Kidney (tissue), 13 donors: ENCODE measurements at regions not wholly inside any gene's neighbourhood (a gene's known extent, or its start where the extent isn't known, plus 50 kb on each side); places are given as distances from the start of the nearest gene placed in this dataset.
A peak's percentile ranks its signal among the peaks of the same experiment; 100 is the strongest.
"Not testable (repeated sequence)": the region's sequence is repeated elsewhere in the genome, so short reads cannot be mapped to it uniquely, and the experiment has no call there.

Experiments
- DNase-seq, 5 donors: peaks; one replicate each; pipeline ENCODE4 v3.0.0-alpha.2; 2013 to 2020
- FAIRE-seq: peaks from 2 replicates; lab custom pipeline; 2012; peaks lifted over from hg19 to GRCh38; lab: Jason Lieb, UNC
- H3K27ac ChIP-seq, 2 donors: one replicate each; pipeline ENCODE4 v1.7.0; 2013; ENCODE audit warnings: low read depth in 2 of 2, low read length in 2 of 2, inconsistent platforms in 1 of 2
- H3K27me3 ChIP-seq: one replicate; pipeline ENCODE4 v1.7.1; 2013; ENCODE audit warnings: low read length, inconsistent platforms; ENCODE audit not compliant: control insufficient read depth, insufficient read depth
- H3K36me3 ChIP-seq, 3 donors: one replicate each; pipeline versions ENCODE4 v1.7.0 to v1.7.1; 2013; ENCODE audit warnings: low read length in 3 of 3, control low read depth in 1 of 3, inconsistent platforms in 1 of 3; ENCODE audit not compliant: insufficient read depth in 3 of 3, control insufficient read depth in 2 of 3
- H3K4me1 ChIP-seq, 3 donors: one replicate each; pipeline versions ENCODE4 v1.7.0 to v1.7.1; 2013; ENCODE audit warnings: low read length in 3 of 3, inconsistent platforms in 1 of 3, low read depth in 1 of 3; ENCODE audit not compliant: control insufficient read depth in 2 of 3, insufficient read depth in 2 of 3
- H3K4me3 ChIP-seq, 3 donors: one replicate each; pipeline versions ENCODE4 v1.7.0 to v1.8.1; 2013; ENCODE audit warnings: low read length in 3 of 3, control low read depth in 1 of 3, inconsistent platforms in 1 of 3
- H3K9ac ChIP-seq, 3 donors: one replicate each; pipeline versions ENCODE4 v1.7.0 to v1.7.1; 2013; ENCODE audit warnings: low read length in 3 of 3, control low read depth in 1 of 3, inconsistent platforms in 1 of 3
- H3K9me3 ChIP-seq, 3 donors: one replicate each; pipeline versions ENCODE4 v1.7.0 to v1.7.1; 2013; ENCODE audit warnings: low read length in 3 of 3, control low read depth in 1 of 3, inconsistent platforms in 1 of 3; ENCODE audit not compliant: control insufficient read depth in 2 of 3, insufficient read depth in 1 of 3
- intact Hi-C: fragments of 100-400 bp; cut with DNase I; formaldehyde crosslinking; loops from one replicate; pipeline ENCODE4 v1.11.1; 2022
- TF ChIP-seq, protein P1 (sequence below): IDR thresholded peaks from 3 replicates; pipeline ENCODE4 v1.5.1; 2012; ENCODE audit warnings: mild to moderate bottlenecking, moderate library complexity, borderline replicate concordance; ENCODE audit not compliant: insufficient read depth; ENCODE audit errors: extremely low read depth
- donor health status: control.
- donor health status: control.
- donor health status: control.
- donor health status: control.
- donor health status: control.
- donor health status: DM: yes; HTN: yes; CAD: no.
- donor health status: Normal renal cell carcinoma (clear cell type).

DNA sequence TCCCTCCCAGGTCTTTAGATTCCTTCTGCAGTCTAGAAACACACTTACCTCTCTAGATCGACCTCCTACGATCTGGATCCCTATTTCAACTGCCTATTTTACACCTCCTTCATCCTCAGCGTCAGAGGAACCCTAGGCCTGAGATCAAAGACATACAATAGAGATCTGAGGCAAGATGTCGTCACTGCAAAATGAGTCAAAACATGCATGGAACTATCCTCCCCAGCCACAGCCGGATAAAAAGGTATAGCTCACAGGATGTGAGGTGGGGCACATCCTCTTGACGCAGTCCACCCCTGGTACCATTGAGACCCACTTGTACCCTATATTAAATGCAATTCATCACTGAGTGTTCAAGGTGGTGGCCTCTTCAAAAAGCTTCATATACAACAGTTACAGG lies 63.7 kb upstream of the DNAJC10 start:
- no peaks in the 10 kb centered on the region for H3K36me3 ChIP-seq
- H3K27me3 ChIP-seq: no peaks in the 10 kb centered on the region
- DNase-seq (no peak), FAIRE-seq (no peak)
- H3K4me3 ChIP-seq: no peak overlapping the region
- no peak overlapping the region for H3K27ac ChIP-seq
- intact Hi-C loops: loop anchor here (5.0 kb wide), 1 partner anchor 465 kb away; no protein-coding TSS in a partner anchor
- H3K9ac ChIP-seq: no peak overlapping the region
- no peaks in the 10 kb centered on the region for H3K9me3 ChIP-seq
- no peaks in the 10 kb centered on the region for H3K4me1 ChIP-seq
- TF ChIP-seq, protein P1, sequence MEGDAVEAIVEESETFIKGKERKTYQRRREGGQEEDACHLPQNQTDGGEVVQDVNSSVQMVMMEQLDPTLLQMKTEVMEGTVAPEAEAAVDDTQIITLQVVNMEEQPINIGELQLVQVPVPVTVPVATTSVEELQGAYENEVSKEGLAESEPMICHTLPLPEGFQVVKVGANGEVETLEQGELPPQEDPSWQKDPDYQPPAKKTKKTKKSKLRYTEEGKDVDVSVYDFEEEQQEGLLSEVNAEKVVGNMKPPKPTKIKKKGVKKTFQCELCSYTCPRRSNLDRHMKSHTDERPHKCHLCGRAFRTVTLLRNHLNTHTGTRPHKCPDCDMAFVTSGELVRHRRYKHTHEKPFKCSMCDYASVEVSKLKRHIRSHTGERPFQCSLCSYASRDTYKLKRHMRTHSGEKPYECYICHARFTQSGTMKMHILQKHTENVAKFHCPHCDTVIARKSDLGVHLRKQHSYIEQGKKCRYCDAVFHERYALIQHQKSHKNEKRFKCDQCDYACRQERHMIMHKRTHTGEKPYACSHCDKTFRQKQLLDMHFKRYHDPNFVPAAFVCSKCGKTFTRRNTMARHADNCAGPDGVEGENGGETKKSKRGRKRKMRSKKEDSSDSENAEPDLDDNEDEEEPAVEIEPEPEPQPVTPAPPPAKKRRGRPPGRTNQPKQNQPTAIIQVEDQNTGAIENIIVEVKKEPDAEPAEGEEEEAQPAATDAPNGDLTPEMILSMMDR: no peak

DNA sequence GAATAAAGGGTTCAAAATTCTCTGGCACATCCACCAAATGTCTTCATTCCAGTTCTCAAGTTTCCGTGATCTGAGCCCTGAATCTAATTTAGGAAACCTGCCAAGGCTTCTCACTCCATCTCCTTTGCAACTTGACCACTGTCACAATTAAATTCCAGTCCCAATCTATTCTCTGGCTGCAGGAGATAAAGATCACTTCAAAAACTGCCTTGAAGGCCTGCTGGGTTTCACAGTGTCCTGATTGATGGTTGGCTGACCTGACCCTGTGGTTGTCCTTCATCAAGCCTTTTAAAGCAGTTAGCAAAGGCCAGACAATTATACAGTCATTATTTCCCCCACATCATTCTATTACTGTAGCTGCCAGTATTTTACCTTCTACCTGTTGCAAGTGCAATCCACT lies 60.3 kb upstream of the DNAJC10 start:
- TF ChIP-seq, protein P1: no peak
- intact Hi-C loops: no loop called here
- DNase-seq: peak in 2 of 5 donors; percentile 48 to 56

DNA sequence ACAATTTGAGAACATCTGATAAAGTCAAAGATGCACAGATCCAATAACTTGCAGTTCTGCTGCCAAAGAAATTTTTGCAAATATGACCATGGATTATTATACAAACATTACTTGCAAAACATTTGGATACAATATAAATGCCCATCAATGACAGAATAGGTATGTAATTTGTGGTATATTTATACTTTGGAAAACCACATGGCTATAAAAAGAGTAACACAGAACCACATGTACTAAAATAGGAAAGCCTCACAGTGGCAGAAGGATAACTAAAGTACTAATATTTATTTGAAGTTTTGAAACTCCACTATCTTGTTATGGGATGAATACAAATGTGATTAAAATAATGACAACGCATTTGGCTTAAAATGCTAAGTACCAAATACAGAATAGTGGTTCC lies 51.8 kb upstream of the DNAJC10 start:
- Histone ChIP-seq H3K36me3 (no peaks in the 10 kb centered on the region), H3K27ac (no peak overlapping the region), H3K4me3 (no peak overlapping the region), H3K27me3 (no peaks in the 10 kb centered on the region), H3K9me3 (no peaks in the 10 kb centered on the region), H3K4me1 (no peaks in the 10 kb centered on the region), H3K9ac (no peak overlapping the region)
- FAIRE-seq (no peak), DNase-seq (no peak)
- TF ChIP-seq, protein P1: no peak
- intact Hi-C loops: no loop called here

More for the DNA sequence above, 60.3 kb upstream of the DNAJC10 start:
- H3K4me1 ChIP-seq: no peaks in the 10 kb centered on the region
- H3K36me3 ChIP-seq: no peaks in the 10 kb centered on the region
- H3K9me3 ChIP-seq: no peaks in the 10 kb centered on the region
- FAIRE-seq: no peak
- no peak overlapping the region for H3K4me3 ChIP-seq
- no peaks in the 10 kb centered on the region for H3K27me3 ChIP-seq
- no peak overlapping the region for H3K27ac ChIP-seq
- no peak overlapping the region for H3K9ac ChIP-seq

DNA sequence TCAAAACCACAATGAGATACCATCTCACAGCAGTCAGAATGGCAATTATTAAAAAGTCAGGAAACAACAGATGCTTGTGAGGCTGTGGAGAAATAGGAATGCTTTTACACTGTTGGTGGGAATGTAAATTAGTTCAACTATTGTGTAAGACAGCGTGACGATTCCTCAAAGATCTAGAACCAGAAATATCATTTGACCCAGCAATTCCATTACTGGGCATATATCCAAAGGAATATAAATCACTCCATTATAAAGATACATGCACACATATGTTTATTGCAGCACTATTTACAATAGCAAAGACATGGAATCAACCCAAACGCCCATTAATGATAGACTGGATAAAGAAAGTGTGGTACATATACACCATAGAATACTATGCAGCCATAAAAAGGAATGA lies 50.6 kb upstream of the DNAJC10 start:
- H3K9ac ChIP-seq, H3K4me1 ChIP-seq, FAIRE-seq, H3K27me3 ChIP-seq, intact Hi-C loops, H3K27ac ChIP-seq, H3K9me3 ChIP-seq, H3K36me3 ChIP-seq, DNase-seq, H3K4me3 ChIP-seq: not testable (repeated sequence)
